ENCODE measurements at regions not wholly inside any gene's neighbourhood (a gene's known extent, or its start where the extent isn't known, plus 50 kb on each side); places are given as distances from the start of the nearest gene placed in this dataset.

DNA sequence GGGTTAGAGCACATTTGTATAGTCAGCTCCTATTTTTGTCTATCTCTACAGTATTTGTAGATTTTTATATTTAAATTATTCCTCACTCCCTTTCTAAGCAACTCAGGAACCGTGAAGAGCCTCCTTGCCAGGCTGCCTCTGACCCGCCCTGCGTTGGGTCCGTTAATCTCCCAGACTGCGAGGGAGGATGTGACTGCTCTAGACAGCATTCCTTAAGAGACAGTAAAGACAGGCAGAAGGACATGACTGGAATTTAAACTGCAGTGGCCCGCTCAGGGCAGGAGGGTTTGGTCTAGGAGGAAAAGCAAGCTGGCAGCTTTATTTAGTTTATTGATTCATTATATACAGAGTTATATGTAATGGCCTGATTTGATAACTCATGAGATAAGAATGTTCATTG lies 413.7 kb downstream of the TMEM135 start:
- DNase-seq (ENCODE audit: extremely low spot score, unreplicated experiment) = no peak
- no peak overlapping the region for H3K4me3 Mint-ChIP-seq
- H3K27ac Mint-ChIP-seq = no peak overlapping the region
- H3K36me3 Mint-ChIP-seq = no peaks in the 10 kb centered on the region
- no peaks in the 10 kb centered on the region for H3K9me3 Mint-ChIP-seq
- no peaks in the 10 kb centered on the region for H3K4me1 Mint-ChIP-seq (ENCODE audit: unreplicated experiment)
- peaks cover 11% of the 10 kb centered on the region for H3K27me3 Mint-ChIP-seq
- TF ChIP-seq CTCF (conservative IDR thresholded peaks at IDR 0.05) = no peak

- no peak overlapping the region for H3K4me3 Mint-ChIP-seq
- H3K4me1 Mint-ChIP-seq (ENCODE audit: unreplicated experiment) = no peaks in the 10 kb centered on the region
- TF ChIP-seq CTCF (conservative IDR thresholded peaks at IDR 0.05) = no peak
- no peaks in the 10 kb centered on the region for H3K9me3 Mint-ChIP-seq
- no peaks in the 10 kb centered on the region for H3K36me3 Mint-ChIP-seq
- peaks cover 11% of the 10 kb centered on the region for H3K27me3 Mint-ChIP-seq
- H3K27ac Mint-ChIP-seq = no peak overlapping the region
- DNase-seq (ENCODE audit: extremely low spot score, unreplicated experiment) = no peak
These were observed 409.9 kb downstream of the TMEM135 start for GRCh38 chr11:87447606-87448005.

DNA sequence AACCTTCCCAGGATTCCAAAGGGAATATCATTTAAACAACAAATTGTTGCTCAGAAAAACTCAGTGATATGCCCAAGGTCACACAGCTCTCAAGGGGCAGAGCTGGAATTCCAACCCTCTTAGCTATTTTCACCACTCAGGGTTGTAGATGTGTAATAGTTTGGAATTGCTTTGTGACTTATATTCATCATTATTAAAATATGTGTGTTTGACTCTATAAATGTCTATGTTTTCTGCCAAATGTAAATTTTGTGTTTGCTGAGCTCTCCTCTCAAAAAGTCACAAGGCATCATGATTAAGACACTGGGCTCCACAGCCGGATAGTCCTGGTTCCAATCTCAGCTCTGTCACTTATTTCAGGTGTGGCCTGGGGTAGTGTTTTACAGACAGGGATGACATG lies 407.3 kb downstream of the TMEM135 start:
- no peak for DNase-seq (ENCODE audit: extremely low spot score, unreplicated experiment)
- Mint-ChIP-seq H3K9me3 (no peaks in the 10 kb centered on the region), H3K36me3 (no peaks in the 10 kb centered on the region), H3K27me3 (peaks cover 11% of the 10 kb centered on the region), H3K4me1 (ENCODE audit: unreplicated experiment) (no peaks in the 10 kb centered on the region), H3K27ac (no peak overlapping the region), H3K4me3 (no peak overlapping the region)
- TF ChIP-seq CTCF (conservative IDR thresholded peaks at IDR 0.05) = no peak

GRCh38 chr11:87443707-87444106 lies 406.0 kb downstream of the TMEM135 start:
- Mint-ChIP-seq H3K27ac (no peak overlapping the region), H3K36me3 (no peaks in the 10 kb centered on the region), H3K9me3 (no peaks in the 10 kb centered on the region), H3K4me3 (no peak overlapping the region), H3K27me3 (peaks cover 7% of the 10 kb centered on the region), H3K4me1 (ENCODE audit: unreplicated experiment) (no peaks in the 10 kb centered on the region)
- no peak for DNase-seq (ENCODE audit: extremely low spot score, unreplicated experiment)
- no peak for TF ChIP-seq CTCF (conservative IDR thresholded peaks at IDR 0.05)

- no peaks in the 10 kb centered on the region for H3K36me3 Mint-ChIP-seq
- no peaks in the 10 kb centered on the region for H3K4me1 Mint-ChIP-seq (ENCODE audit: unreplicated experiment)
- H3K4me3 Mint-ChIP-seq = no peak overlapping the region
- DNase-seq (ENCODE audit: extremely low spot score, unreplicated experiment) = no peak
- no peak overlapping the region for H3K27ac Mint-ChIP-seq
- no peaks in the 10 kb centered on the region for H3K9me3 Mint-ChIP-seq
- TF ChIP-seq CTCF (conservative IDR thresholded peaks at IDR 0.05) = no peak
- no peaks in the 10 kb centered on the region for H3K27me3 Mint-ChIP-seq
These were observed 402.5 kb downstream of the TMEM135 start for GRCh38 chr11:87440076-87440770.

DNA sequence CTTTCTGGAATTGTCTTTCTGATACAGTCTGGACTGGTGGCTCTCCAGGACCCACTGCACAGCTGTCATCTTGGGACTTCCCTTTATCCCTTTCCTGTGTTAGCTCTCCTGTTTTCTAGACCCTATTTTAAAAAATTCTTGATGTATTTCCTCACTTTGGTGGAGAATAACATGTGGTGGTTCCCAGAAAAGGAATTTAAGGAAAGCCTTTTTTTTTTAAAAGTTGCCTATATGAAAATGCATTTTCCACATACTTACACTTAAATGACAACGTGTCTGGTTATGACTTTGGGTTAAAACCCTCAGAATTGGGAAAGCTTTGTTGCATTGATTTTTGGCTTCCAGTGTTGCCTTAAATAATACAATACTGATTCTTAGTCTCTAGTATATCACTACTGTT lies 400.7 kb downstream of the TMEM135 start:
- no peak overlapping the region for H3K4me3 Mint-ChIP-seq
- no peak for TF ChIP-seq CTCF (conservative IDR thresholded peaks at IDR 0.05)
- H3K36me3 Mint-ChIP-seq = no peaks in the 10 kb centered on the region
- no peaks in the 10 kb centered on the region for H3K9me3 Mint-ChIP-seq
- peaks cover 3% of the 10 kb centered on the region for H3K27me3 Mint-ChIP-seq
- no peaks in the 10 kb centered on the region for H3K4me1 Mint-ChIP-seq (ENCODE audit: unreplicated experiment)
- no peak for DNase-seq (ENCODE audit: extremely low spot score, unreplicated experiment)
- no peak overlapping the region for H3K27ac Mint-ChIP-seq
